Endothelial cell of umbilical vein (primary cell): ENCODE measurements at regions not wholly inside any gene's neighbourhood (a gene's known extent, or its start where the extent isn't known, plus 50 kb on each side); places are given as distances from the start of the nearest gene placed in this dataset.

ENCODE experiments used
- BruUV-seq: library from RNA; stranded (reverse); fragments of 400-500 nt; replicated peaks from 2 replicates; lab custom pipeline; 2021; lab: Mats Ljungman, UMichigan
- CTCF ChIA-PET: fragments of 300-600, 350-600 bp; sonication (Branson Sonifier 250); formaldehyde crosslinking; loops from one replicate; lab custom pipeline; 2021; ENCODE audit warnings: antibody characterized with exemption, inconsistent platforms; lab: Charles Lee
- POLR2A ChIA-PET: fragments of 300-600, 350-600 bp; sonication (Branson Sonifier 250); formaldehyde crosslinking; loops from one replicate; lab custom pipeline; 2021; ENCODE audit warnings: antibody characterized with exemption, inconsistent platforms; lab: Charles Lee
- DNase-seq: peaks from one replicate; pipeline ENCODE4 v3.0.0-alpha.2; 2011; ENCODE audit warnings: low read depth, low spot score
- FAIRE-seq: peaks from 2 replicates; lab custom pipeline; 2011; peaks lifted over from hg19 to GRCh38; lab: Jason Lieb, UNC
- H2AFZ ChIP-seq: 2 replicates; pipeline ENCODE4 v1.6.0; 2012; ENCODE audit warnings: low read depth, low read length, control low read depth, inconsistent platforms
- H3K27ac ChIP-seq: 2 replicates; pipeline ENCODE4 v1.5.1; 2011; ENCODE audit warnings: low read depth, mild to moderate bottlenecking, control low read depth, low read length, moderate library complexity; ENCODE audit not compliant: insufficient read depth
- H3K27me3 ChIP-seq, 2 experiments: 2 replicates each; pipeline versions ENCODE4 v1.6.0 to v1.6.1; 2011; ENCODE audit warnings: low read length in 2 of 2, mixed read lengths in 1 of 2; ENCODE audit not compliant: control insufficient read depth in 2 of 2, insufficient read depth in 2 of 2
- H3K36me3 ChIP-seq, 2 experiments: 2 replicates in 1 of 2; 3 replicates in 1 of 2; pipeline ENCODE4 v1.5.1; 2011; ENCODE audit warnings: low read length in 2 of 2, mild to moderate bottlenecking in 1 of 2, moderate library complexity in 1 of 2; ENCODE audit not compliant: control insufficient read depth in 2 of 2, insufficient read depth in 2 of 2; ENCODE audit errors: extremely low read depth in 1 of 2
- H3K4me1 ChIP-seq: 3 replicates; pipeline ENCODE4 v1.5.1; 2011; ENCODE audit warnings: mild to moderate bottlenecking, low read length; ENCODE audit not compliant: control insufficient read depth, insufficient read depth; ENCODE audit errors: extremely low read depth
- H3K4me2 ChIP-seq: 2 replicates; pipeline ENCODE4 v1.6.1; 2011; ENCODE audit warnings: low read length, control low read depth, mixed read lengths; ENCODE audit not compliant: insufficient read depth
- H3K4me3 ChIP-seq, 3 experiments: fragments of 200-600 bp in 1 of 3; sonication (generic), shearing (Covaris generic) in 1 of 3; replicated peaks in 1 of 3; 2 replicates each; pipeline ENCODE4 v1.5.1; 2011 to 2016; ENCODE audit warnings: control low read depth in 3 of 3, low read length in 3 of 3, mild to moderate bottlenecking in 2 of 3, inconsistent platforms in 1 of 3, low read depth in 1 of 3, moderate library complexity in 1 of 3; ENCODE audit not compliant: insufficient read depth in 1 of 3
- H3K79me2 ChIP-seq: 2 replicates; pipeline ENCODE4 v1.6.0; 2012; ENCODE audit warnings: low read length, inconsistent platforms; ENCODE audit not compliant: control insufficient read depth, insufficient read depth
- H3K9ac ChIP-seq: replicated peaks from 2 replicates; pipeline ENCODE3; 2011; ENCODE audit warnings: low read length, control low read depth; ENCODE audit not compliant: insufficient read depth; ENCODE audit errors: extremely low read depth
- H3K9me1 ChIP-seq: replicated peaks from 3 replicates; pipeline ENCODE4 v1.6.0; 2011; ENCODE audit warnings: mild to moderate bottlenecking, low read length; ENCODE audit not compliant: control insufficient read depth, insufficient read depth; ENCODE audit errors: extremely low read depth
- H3K9me3 ChIP-seq: replicated peaks from 2 replicates; pipeline ENCODE4 v1.5.1; 2012; ENCODE audit warnings: low read length, inconsistent platforms; ENCODE audit not compliant: control insufficient read depth, insufficient read depth
- H4K20me1 ChIP-seq: replicated peaks from 2 replicates; pipeline ENCODE3; 2011; ENCODE audit warnings: mild to moderate bottlenecking, low read length; ENCODE audit not compliant: control insufficient read depth, insufficient read depth; ENCODE audit errors: extremely low read depth
- CTCF ChIP-seq, 2 donors: IDR thresholded peaks; 1 replicate in 1 of 2; 2 replicates in 1 of 2; pipeline ENCODE4 v1.5.1; 2011; ENCODE audit warnings: low read length in 2 of 2, mild to moderate bottlenecking in 2 of 2, moderate library complexity in 2 of 2, control low read depth in 1 of 2, inconsistent platforms in 1 of 2, low read depth in 1 of 2; ENCODE audit not compliant: insufficient read depth in 1 of 2; ENCODE audit errors: extremely low read depth in 1 of 2
- EZH2 ChIP-seq: IDR thresholded peaks from 2 replicates; pipeline ENCODE4 v1.6.1; 2012; ENCODE audit warnings: borderline replicate concordance, low read depth, mild to moderate bottlenecking, moderate library complexity, low read length, inconsistent platforms; ENCODE audit not compliant: severe bottlenecking
- FOS ChIP-seq: IDR thresholded peaks from 2 replicates; pipeline ENCODE4 v1.6.1; 2011; ENCODE audit warnings: mild to moderate bottlenecking, low read length, moderate library complexity, borderline replicate concordance; ENCODE audit not compliant: insufficient read depth
- GATA2 ChIP-seq: IDR thresholded peaks from 2 replicates; pipeline ENCODE4 v1.7.0; 2011; ENCODE audit warnings: low read depth, mild to moderate bottlenecking, moderate library complexity, mixed read lengths, low read length; ENCODE audit not compliant: insufficient read length, insufficient read depth
- JUN ChIP-seq: IDR thresholded peaks from 2 replicates; pipeline ENCODE4 v1.6.1; 2011; ENCODE audit warnings: borderline replicate concordance, low read depth; ENCODE audit not compliant: insufficient read length, insufficient read depth
- MAX ChIP-seq: IDR thresholded peaks from 2 replicates; pipeline ENCODE4 v1.6.1; 2011; ENCODE audit not compliant: insufficient read depth, insufficient read length
- MYC ChIP-seq: IDR thresholded peaks from one replicate; pipeline ENCODE4 v1.6.1; 2011; ENCODE audit warnings: mild to moderate bottlenecking, low read depth, low read length
- POLR2A ChIP-seq: IDR thresholded peaks from 2 replicates; pipeline ENCODE4 v1.6.1; 2012; ENCODE audit warnings: low read depth, mild to moderate bottlenecking, control low read depth, low read length
- POLR2AphosphoS5 ChIP-seq: IDR thresholded peaks from 2 replicates; pipeline ENCODE4 v1.6.1; 2012; ENCODE audit warnings: low read depth, mild to moderate bottlenecking, control low read depth, low read length, moderate library complexity; ENCODE audit not compliant: insufficient read depth
- dilution Hi-C: fragments of 300-500 bp; cut with MboI; formaldehyde crosslinking; loops from one replicate; pipeline ENCODE4 v1.15.0; 2019; ENCODE audit warnings: low sequenced_read_pairs; ENCODE audit not compliant: extremely low pct_ligation_motif_present
- intact Hi-C: fragments of 100-400 bp; cut with micrococcal nuclease; formaldehyde crosslinking; loops from one replicate; pipeline ENCODE4 v1.10.0; 2022

GRCh38 chr15:69505956-69506556, 53.4 kb downstream of the RPLP1 start:
- H3K27ac ChIP-seq = no peak overlapping the region
- no peak for FAIRE-seq
- CTCF ChIA-PET = no interaction called here
- POLR2A ChIA-PET = no interaction called here
- dilution Hi-C loops (no loop called here), intact Hi-C loops (no loop called here)
- no TSS peak for BruUV-seq
- no peak overlapping the region for H3K4me3 ChIP-seq
- no peak for DNase-seq
- no peaks in the 10 kb centered on the region for H3K4me1 ChIP-seq
- no peaks in the 10 kb centered on the region for H3K79me2 ChIP-seq
- no peaks in the 10 kb centered on the region for H3K9me3 ChIP-seq
- H2AFZ ChIP-seq = no peak overlapping the region
- H3K36me3 ChIP-seq = no peaks in the 10 kb centered on the region
- H3K27me3 ChIP-seq = no peaks in the 10 kb centered on the region
- no peak overlapping the region for H3K9ac ChIP-seq
- TF ChIP-seq MYC (no peak), CTCF (IDR thresholded peaks at IDR 0.05; ENCODE audit: extremely low read depth in 1 of 2, insufficient read depth in 1 of 2, low read depth in 1 of 2, low read length in 2 of 2) (no peak), JUN (no peak), MAX (no peak), EZH2 (no peak), FOS (no peak), POLR2A (no peak), POLR2AphosphoS5 (no peak), GATA2 (no peak)
- no peak overlapping the region for H3K4me2 ChIP-seq
- H4K20me1 ChIP-seq = no peaks in the 10 kb centered on the region
- H3K9me1 ChIP-seq = no peaks in the 10 kb centered on the region
